Tibial artery (tissue), 4 donors: ENCODE measurements at regions not wholly inside any gene's neighbourhood (a gene's known extent, or its start where the extent isn't known, plus 50 kb on each side); places are given as distances from the start of the nearest gene placed in this dataset.
"Not testable (repeated sequence)": the region's sequence is repeated elsewhere in the genome, so short reads cannot be mapped to it uniquely, and the experiment has no call there.

Experiments used
- DNase-seq, 2 donors: peaks; one replicate each; pipeline ENCODE4 v3.0.0-alpha.2; 2019
- H3K27ac ChIP-seq, 2 donors: fragments of 200-600 bp; sonication (generic) in 1 of 2; 1 replicate in 1 of 2; 2 replicates in 1 of 2; pipeline ENCODE4 v1.5.1; 2018 to 2019; ENCODE audit warnings: mild to moderate bottlenecking in 1 of 2
- H3K27me3 ChIP-seq, 2 donors: fragments of 200-600 bp; sonication (generic) in 1 of 2; one replicate each; pipeline versions ENCODE4 v1.5.1 to v1.6.0; 2016 to 2019
- H3K36me3 ChIP-seq, 3 donors: fragments of 200-600 bp; sonication (generic) in 2 of 3; one replicate each; pipeline ENCODE4 v1.5.1; 2016 to 2019; ENCODE audit warnings: mild to moderate bottlenecking in 2 of 3
- H3K4me1 ChIP-seq, 4 donors: fragments of 200-600 bp; sonication (generic) in 2 of 4; 1 replicate in 3 of 4; 2 replicates in 1 of 4; pipeline ENCODE4 v1.5.1; 2016 to 2019
- H3K4me3 ChIP-seq, 2 donors: fragments of 200-600 bp; sonication (generic) in 1 of 2; 1 replicate in 1 of 2; 2 replicates in 1 of 2; pipeline ENCODE4 v1.5.1; 2018 to 2019; ENCODE audit warnings: mild to moderate bottlenecking in 2 of 2
- H3K9me3 ChIP-seq, 3 donors: fragments of 200-600 bp; sonication (generic) in 1 of 3; one replicate each; pipeline ENCODE4 v1.5.1; 2016 to 2019
- intact Hi-C: fragments of 100-400 bp; cut with DNase I; formaldehyde crosslinking; loops from one replicate; pipeline ENCODE4 v1.15.0; 2023; ENCODE audit warnings: low total_unique reads
- TF ChIP-seq, protein P1 (sequence below), 2 experiments: fragments of 200-600 bp in 1 of 2; fragments of 450-650 bp in 1 of 2; IDR thresholded peaks; one replicate each; pipeline ENCODE4 v1.5.1; 2017 to 2019; ENCODE audit warnings: antibody characterized with exemption in 2 of 2, mild to moderate bottlenecking in 1 of 2, moderate library complexity in 1 of 2

DNA sequence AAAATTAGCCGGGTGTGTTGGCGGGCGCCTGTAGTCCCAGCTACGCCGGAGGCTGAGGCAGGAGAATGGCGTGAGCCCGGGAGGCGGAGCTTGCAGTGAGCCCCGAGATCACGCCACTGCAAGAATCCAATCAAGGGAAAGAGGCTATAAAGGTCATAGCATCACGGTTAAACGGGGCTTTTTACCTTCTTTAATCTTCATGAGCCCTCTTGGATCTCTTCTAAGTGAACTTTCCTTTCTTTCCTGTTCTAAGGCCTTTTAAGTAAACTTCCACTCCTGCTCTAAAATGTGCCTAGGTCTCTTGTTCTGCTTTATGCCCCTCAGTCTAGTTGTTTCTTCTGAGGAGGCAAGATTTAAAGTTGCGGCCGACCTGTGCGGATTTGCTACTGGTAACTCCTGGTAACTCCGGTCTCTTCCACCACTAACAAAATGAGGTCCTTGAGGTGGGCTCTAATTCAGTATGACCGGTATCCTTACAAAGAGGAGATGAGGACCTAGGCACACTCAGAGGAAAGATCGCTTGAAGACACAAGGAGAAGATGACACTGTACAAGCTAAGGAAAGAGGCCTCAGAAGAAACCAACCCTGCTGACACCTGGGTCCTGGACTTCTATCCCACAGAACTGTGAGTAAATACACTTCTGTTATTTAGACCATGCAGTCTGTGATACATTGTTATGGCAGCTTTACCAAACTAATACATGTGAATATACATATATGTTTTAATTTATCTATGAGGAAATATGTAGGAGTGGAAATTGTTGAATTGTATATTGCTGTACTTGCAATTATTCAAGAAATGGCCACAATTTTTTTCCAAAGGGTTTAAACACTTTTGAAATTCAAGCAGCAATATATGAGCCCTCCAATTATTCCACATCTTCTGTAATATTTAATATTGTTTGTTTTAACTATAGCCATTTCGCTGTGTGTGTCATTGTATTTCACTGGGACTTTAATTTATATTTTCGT lies 331.5 kb upstream of the CNTNAP2 start:
- H3K27ac ChIP-seq: no peak overlapping the region
- no peak overlapping the region for H3K4me3 ChIP-seq
- intact Hi-C loops: no loop called here
- H3K9me3 ChIP-seq: no peaks in the 10 kb centered on the region
- no peaks in the 10 kb centered on the region for H3K27me3 ChIP-seq
- TF ChIP-seq, protein P1, sequence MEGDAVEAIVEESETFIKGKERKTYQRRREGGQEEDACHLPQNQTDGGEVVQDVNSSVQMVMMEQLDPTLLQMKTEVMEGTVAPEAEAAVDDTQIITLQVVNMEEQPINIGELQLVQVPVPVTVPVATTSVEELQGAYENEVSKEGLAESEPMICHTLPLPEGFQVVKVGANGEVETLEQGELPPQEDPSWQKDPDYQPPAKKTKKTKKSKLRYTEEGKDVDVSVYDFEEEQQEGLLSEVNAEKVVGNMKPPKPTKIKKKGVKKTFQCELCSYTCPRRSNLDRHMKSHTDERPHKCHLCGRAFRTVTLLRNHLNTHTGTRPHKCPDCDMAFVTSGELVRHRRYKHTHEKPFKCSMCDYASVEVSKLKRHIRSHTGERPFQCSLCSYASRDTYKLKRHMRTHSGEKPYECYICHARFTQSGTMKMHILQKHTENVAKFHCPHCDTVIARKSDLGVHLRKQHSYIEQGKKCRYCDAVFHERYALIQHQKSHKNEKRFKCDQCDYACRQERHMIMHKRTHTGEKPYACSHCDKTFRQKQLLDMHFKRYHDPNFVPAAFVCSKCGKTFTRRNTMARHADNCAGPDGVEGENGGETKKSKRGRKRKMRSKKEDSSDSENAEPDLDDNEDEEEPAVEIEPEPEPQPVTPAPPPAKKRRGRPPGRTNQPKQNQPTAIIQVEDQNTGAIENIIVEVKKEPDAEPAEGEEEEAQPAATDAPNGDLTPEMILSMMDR (IDR thresholded peaks at IDR 0.05): no peak
- no peak for DNase-seq
- H3K4me1 ChIP-seq: no peaks in the 10 kb centered on the region
- no peaks in the 10 kb centered on the region for H3K36me3 ChIP-seq

- H3K9me3 ChIP-seq, H3K27me3 ChIP-seq, DNase-seq, H3K4me3 ChIP-seq, H3K27ac ChIP-seq, H3K36me3 ChIP-seq, intact Hi-C loops, H3K4me1 ChIP-seq: not testable (repeated sequence)
Measured at GRCh38 chr7:145781388-145781787, 335.2 kb upstream of the CNTNAP2 start.

- TF ChIP-seq, protein P1 (IDR thresholded peaks at IDR 0.05): no peak
- H3K9me3 ChIP-seq: no peaks in the 10 kb centered on the region
- no peaks in the 10 kb centered on the region for H3K27me3 ChIP-seq
- no peak overlapping the region for H3K27ac ChIP-seq
- intact Hi-C loops: no loop called here
- H3K4me1 ChIP-seq: no peaks in the 10 kb centered on the region
- H3K4me3 ChIP-seq: no peak overlapping the region
- no peak for DNase-seq
- H3K36me3 ChIP-seq: no peaks in the 10 kb centered on the region
Measured at GRCh38 chr7:145779140-145779539, 337.5 kb upstream of the CNTNAP2 start.

- TF ChIP-seq, protein P1 (IDR thresholded peaks at IDR 0.05): no peak
- H3K4me1 ChIP-seq: no peaks in the 10 kb centered on the region
- H3K36me3 ChIP-seq: no peaks in the 10 kb centered on the region
- H3K27me3 ChIP-seq: no peaks in the 10 kb centered on the region
- intact Hi-C loops: no loop called here
- no peak overlapping the region for H3K4me3 ChIP-seq
- no peaks in the 10 kb centered on the region for H3K9me3 ChIP-seq
- H3K27ac ChIP-seq: no peak overlapping the region
- DNase-seq: no peak
Measured at GRCh38 chr7:145774777-145775176, 341.8 kb upstream of the CNTNAP2 start.

- no peak overlapping the region for H3K4me3 ChIP-seq
- H3K9me3 ChIP-seq: no peaks in the 10 kb centered on the region
- no peaks in the 10 kb centered on the region for H3K4me1 ChIP-seq
- intact Hi-C loops: no loop called here
- no peaks in the 10 kb centered on the region for H3K27me3 ChIP-seq
- TF ChIP-seq, protein P1 (IDR thresholded peaks at IDR 0.05): no peak
- H3K36me3 ChIP-seq: no peaks in the 10 kb centered on the region
- no peak for DNase-seq
- H3K27ac ChIP-seq: no peak overlapping the region
Measured at GRCh38 chr7:145753004-145753403, 363.6 kb upstream of the CNTNAP2 start.

DNA sequence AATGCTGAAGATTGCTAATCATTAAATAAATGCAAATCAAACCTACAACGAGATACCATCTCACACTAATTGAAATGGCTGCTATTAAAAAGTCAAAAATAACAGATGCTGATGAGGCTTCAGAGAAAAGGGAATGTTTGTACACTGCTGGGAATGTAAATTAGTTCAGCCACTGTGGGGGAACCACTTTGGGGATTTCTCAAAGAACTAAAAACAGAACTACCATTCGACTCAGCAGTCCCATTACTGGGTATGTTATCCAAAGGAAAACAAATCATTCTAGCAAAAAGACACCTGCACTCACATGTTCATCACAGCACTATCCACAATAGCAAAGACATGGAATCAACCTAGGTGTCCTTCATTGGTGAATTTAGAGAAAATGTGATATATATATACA lies 379.0 kb upstream of the CNTNAP2 start:
- Histone ChIP-seq H3K4me1 (no peaks in the 10 kb centered on the region), H3K9me3 (no peaks in the 10 kb centered on the region), H3K36me3 (no peaks in the 10 kb centered on the region), H3K4me3 (no peak overlapping the region), H3K27me3 (no peaks in the 10 kb centered on the region), H3K27ac (no peak overlapping the region)
- TF ChIP-seq, protein P1 (IDR thresholded peaks at IDR 0.05): no peak
- DNase-seq: no peak
- intact Hi-C loops: no loop called here
